ENCODE measurements at regions not wholly inside any gene's neighbourhood (a gene's known extent, or its start where the extent isn't known, plus 50 kb on each side); places are given as distances from the start of the nearest gene placed in this dataset.

GRCh38 chr11:69377953-69378302 is 84.0 kb downstream of the MYEOV start:
- DNase-seq (ENCODE audit: low read depth, low spot score), result no peak

GRCh38 chr11:69378303-69379141 is 84.6 kb downstream of the MYEOV start:
- TF ChIP-seq CTCF (IDR thresholded peaks at IDR 0.05; ENCODE audit: low read depth, low read length), result no peak
- no peak overlapping the region for H3K4me3 ChIP-seq (ENCODE audit: low read depth, low read length)
- in situ Hi-C loops (cut with HindIII; ENCODE audit: low sequenced_read_pairs), result no loop called here

More at GRCh38 chr11:69377953-69378302, 84.0 kb downstream of the MYEOV start:
- in situ Hi-C loops (cut with HindIII; ENCODE audit: low sequenced_read_pairs), result no loop called here
- no peak overlapping the region for H3K4me3 ChIP-seq (ENCODE audit: low read depth, low read length)
- TF ChIP-seq CTCF (IDR thresholded peaks at IDR 0.05; ENCODE audit: low read depth, low read length), result no peak

GRCh38 chr11:69380451-69380901 is 86.5 kb downstream of the MYEOV start:
- DNase-seq (ENCODE audit: low read depth, low spot score), result no peak
- no peak for TF ChIP-seq CTCF (IDR thresholded peaks at IDR 0.05; ENCODE audit: low read depth, low read length)
- no peak overlapping the region for H3K4me3 ChIP-seq (ENCODE audit: low read depth, low read length)
- in situ Hi-C loops (cut with HindIII; ENCODE audit: low sequenced_read_pairs), result no loop called here

More at GRCh38 chr11:69378303-69379141, 84.6 kb downstream of the MYEOV start:
- no peak for DNase-seq (ENCODE audit: low read depth, low spot score)

GRCh38 chr11:69380921-69381581 is 87.1 kb downstream of the MYEOV start:
- H3K4me3 ChIP-seq (ENCODE audit: low read depth, low read length), result no peak overlapping the region
- no peak for TF ChIP-seq CTCF (IDR thresholded peaks at IDR 0.05; ENCODE audit: low read depth, low read length)
- in situ Hi-C loops (cut with HindIII; ENCODE audit: low sequenced_read_pairs), result no loop called here
- DNase-seq (ENCODE audit: low read depth, low spot score), result no peak

GRCh38 chr11:69381681-69382130 is 87.8 kb downstream of the MYEOV start:
- no peak for TF ChIP-seq CTCF (IDR thresholded peaks at IDR 0.05; ENCODE audit: low read depth, low read length)
- in situ Hi-C loops (cut with HindIII; ENCODE audit: low sequenced_read_pairs), result no loop called here

GRCh38 chr11:69382131-69383128 is 88.5 kb downstream of the MYEOV start:
- TF ChIP-seq CTCF (IDR thresholded peaks at IDR 0.05; ENCODE audit: low read depth, low read length), result no peak

More at GRCh38 chr11:69381681-69382130, 87.8 kb downstream of the MYEOV start:
- DNase-seq (ENCODE audit: low read depth, low spot score), result no peak
- H3K4me3 ChIP-seq (ENCODE audit: low read depth, low read length), result no peak overlapping the region

More at GRCh38 chr11:69382131-69383128, 88.5 kb downstream of the MYEOV start:
- DNase-seq (ENCODE audit: low read depth, low spot score), result no peak
- H3K4me3 ChIP-seq (ENCODE audit: low read depth, low read length), result no peak overlapping the region
- in situ Hi-C loops (cut with HindIII; ENCODE audit: low sequenced_read_pairs), result no loop called here

All from astrocyte of the spinal cord (primary cell).